GM19324 (cell line): ENCODE measurements at regions not wholly inside any gene's neighbourhood (a gene's known extent, or its start where the extent isn't known, plus 50 kb on each side); places are given as distances from the start of the nearest gene placed in this dataset.
"Not testable (repeated sequence)": the region's sequence is repeated elsewhere in the genome, so short reads cannot be mapped to it uniquely, and the experiment has no call there.

Experiments
- ATAC-seq: cut with Tn5 transposase; IDR thresholded peaks from one replicate; pipeline ENCODE4 v1.9.1; 2021; ENCODE audit warnings: mild to moderate bottlenecking, moderate library complexity; ENCODE audit not compliant: unreplicated experiment, low FRiP score

- no peak for ATAC-seq
Observed at GRCh38 chr4:162502109-162502508, 338.3 kb upstream of the FSTL5 start.

- ATAC-seq = no peak
Observed at GRCh38 chr4:162499478-162499877, 335.7 kb upstream of the FSTL5 start.

- ATAC-seq = no peak
Observed at GRCh38 chr4:162498168-162498567, 334.4 kb upstream of the FSTL5 start.

GRCh38 chr4:162497564-162498167 is 333.9 kb upstream of the FSTL5 start:
- no peak for ATAC-seq

GRCh38 chr4:162494935-162495334 is 331.1 kb upstream of the FSTL5 start:
- no peak for ATAC-seq

- ATAC-seq = no peak
Observed at GRCh38 chr4:162485486-162485885, 321.7 kb upstream of the FSTL5 start.

GRCh38 chr4:162475246-162475645 is 311.4 kb upstream of the FSTL5 start:
- no peak for ATAC-seq

GRCh38 chr4:162469977-162470376 is 306.2 kb upstream of the FSTL5 start:
- ATAC-seq = no peak

GRCh38 chr4:162465356-162465755 is 301.6 kb upstream of the FSTL5 start:
- ATAC-seq = not testable (repeated sequence)

GRCh38 chr4:162461952-162462351 is 298.2 kb upstream of the FSTL5 start:
- no peak for ATAC-seq

- no peak for ATAC-seq
Observed at GRCh38 chr4:162458051-162458450, 294.3 kb upstream of the FSTL5 start.

GRCh38 chr4:162457071-162457865 is 293.5 kb upstream of the FSTL5 start:
- ATAC-seq = no peak

GRCh38 chr4:162456106-162456505 is 292.3 kb upstream of the FSTL5 start:
- ATAC-seq = no peak

- ATAC-seq = no peak
Observed at GRCh38 chr4:162450531-162451035, 286.8 kb upstream of the FSTL5 start.

- no peak for ATAC-seq
Observed at GRCh38 chr4:162443510-162443909, 279.7 kb upstream of the FSTL5 start.

GRCh38 chr4:162442128-162442527 is 278.3 kb upstream of the FSTL5 start:
- ATAC-seq = no peak

- no peak for ATAC-seq
Observed at GRCh38 chr4:162422312-162422711, 258.5 kb upstream of the FSTL5 start.

GRCh38 chr4:162410854-162411253 is 247.1 kb upstream of the FSTL5 start:
- ATAC-seq = no peak

GRCh38 chr4:162409048-162409447 is 245.2 kb upstream of the FSTL5 start:
- ATAC-seq = no peak

GRCh38 chr4:162408309-162408708 is 244.5 kb upstream of the FSTL5 start:
- no peak for ATAC-seq

- ATAC-seq = no peak
Observed at GRCh38 chr4:162406637-162407365, 243.0 kb upstream of the FSTL5 start.
